ENCODE measurements at regions not wholly inside any gene's neighbourhood (a gene's known extent, or its start where the extent isn't known, plus 50 kb on each side); places are given as distances from the start of the nearest gene placed in this dataset.
A peak's percentile ranks its signal among the peaks of the same experiment; 100 is the strongest.
"Not testable (repeated sequence)": the region's sequence is repeated elsewhere in the genome, so short reads cannot be mapped to it uniquely, and the experiment has no call there.

DNA sequence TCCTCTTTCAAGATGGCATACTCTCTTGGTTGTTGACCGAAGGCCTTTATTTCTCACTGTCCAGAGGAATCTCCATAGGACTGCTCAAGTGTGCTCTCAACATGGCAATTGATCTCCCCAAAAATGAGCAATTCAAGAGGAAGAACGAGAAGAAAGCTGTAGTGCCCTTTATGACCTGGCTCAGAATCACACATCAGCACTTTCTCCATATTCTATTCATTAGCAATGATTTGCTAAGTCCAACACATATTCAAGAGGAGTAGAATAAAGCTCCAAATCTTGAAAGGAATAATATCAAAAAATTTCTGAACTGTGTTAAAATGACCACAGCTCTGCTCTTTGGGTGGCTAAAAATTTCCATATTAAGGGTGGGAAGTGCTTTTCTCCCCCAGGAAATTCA is 151.6 kb upstream of the SYNPR start:
- no peak for DNase-seq

DNA sequence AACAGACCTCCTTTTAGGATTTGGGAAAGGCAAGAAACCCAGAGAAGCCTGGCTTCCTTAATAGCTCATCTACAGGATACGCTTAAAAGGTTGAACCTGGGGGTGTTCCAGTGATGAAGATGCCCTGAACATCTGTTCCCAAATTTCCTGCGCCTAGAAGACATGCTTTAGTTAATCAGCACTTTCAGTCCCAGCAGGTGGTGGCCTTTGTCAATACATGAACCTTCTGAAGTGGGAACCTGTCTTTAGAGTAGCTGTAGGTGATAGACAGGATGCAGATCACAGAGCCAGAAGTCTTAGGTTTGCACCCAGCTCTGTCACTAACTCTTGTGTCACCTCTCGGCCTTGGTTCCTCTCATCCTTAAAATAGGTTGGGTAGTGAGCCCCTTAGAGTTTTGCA is 149.7 kb upstream of the SYNPR start:
- no peak for DNase-seq

DNA sequence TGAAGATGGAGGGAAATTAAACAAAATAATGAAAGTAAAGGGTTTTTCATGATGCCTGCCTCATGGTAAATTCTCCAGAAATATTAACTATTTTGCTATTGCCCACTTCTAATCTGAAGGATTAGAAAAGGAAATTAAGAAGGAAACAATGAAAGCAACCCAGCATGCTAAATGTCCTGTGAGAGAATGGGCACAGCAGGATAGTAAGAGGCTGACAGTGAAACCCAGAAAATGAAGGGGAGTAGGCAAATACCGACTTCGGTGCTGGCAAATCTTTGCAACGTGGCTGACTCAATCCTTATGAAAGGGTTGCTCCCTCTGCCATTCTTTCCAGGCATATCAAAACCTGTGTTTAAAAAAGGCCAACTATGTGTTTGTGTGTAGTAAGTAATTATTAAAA is 147.5 kb upstream of the SYNPR start:
- DNase-seq: no peak

DNA sequence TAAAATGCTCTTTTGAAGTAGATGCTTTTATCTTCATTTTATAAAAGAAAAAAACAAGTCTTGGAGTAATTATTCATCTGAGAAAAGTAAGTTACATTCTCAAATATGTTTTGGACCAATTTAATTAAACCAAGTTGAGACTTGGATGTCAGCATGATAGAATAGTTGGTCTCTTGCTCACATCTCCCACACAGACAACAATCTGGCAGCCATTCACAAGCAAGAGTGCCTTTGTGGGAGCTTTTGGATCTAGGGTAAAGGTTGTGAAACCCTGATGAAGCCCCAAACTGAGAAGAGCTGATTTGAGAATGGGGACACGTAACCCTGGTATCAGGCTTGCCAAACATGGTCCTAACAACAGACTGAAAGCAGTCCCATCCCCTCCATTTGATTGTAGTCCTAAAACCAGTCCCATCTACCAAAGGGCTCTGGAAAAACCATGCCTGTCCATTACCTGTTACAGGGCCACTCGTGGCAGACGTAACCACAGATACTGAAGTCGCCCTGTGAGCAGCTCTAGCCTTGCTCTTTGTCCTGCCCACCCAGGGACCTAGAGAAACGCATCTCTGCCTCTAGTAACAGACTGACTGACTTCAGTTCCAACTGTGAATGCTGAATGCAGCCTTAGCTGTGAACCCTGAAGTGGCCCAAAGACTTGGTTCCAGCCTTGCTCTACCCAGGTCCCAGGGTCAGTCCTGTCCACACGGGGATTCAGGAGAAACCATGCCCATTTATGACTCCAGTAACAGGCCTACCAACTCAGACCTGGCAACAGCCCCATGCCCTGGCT is 145.5 kb upstream of the SYNPR start:
- DNase-seq: no peak

DNA sequence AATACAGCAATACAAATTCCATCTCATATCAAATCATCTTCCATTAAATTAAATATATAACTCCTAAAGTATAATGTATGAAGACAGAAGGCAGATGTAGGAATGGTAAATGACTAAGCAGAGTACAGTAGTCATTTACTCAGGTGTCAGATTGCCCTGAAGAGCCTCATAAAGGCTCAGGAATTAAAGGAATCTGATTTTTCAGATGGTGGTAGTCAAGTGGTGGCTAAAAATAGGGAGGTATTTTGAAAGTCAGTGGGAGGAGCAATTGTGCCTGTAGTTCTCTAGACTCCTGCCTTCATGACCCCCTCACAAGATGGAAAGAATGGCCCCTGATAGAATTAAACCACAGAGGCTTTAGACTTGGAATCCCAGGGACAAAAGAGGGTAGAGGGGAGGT is 142.7 kb upstream of the SYNPR start:
- no peak for DNase-seq

GRCh38 chr3:63136249-63136648 is 141.9 kb upstream of the SYNPR start:
- not testable (repeated sequence) for DNase-seq

GRCh38 chr3:63142681-63143080 is 135.4 kb upstream of the SYNPR start:
- no peak for DNase-seq

GRCh38 chr3:63146154-63146553 is 132.0 kb upstream of the SYNPR start:
- DNase-seq: no peak

DNA sequence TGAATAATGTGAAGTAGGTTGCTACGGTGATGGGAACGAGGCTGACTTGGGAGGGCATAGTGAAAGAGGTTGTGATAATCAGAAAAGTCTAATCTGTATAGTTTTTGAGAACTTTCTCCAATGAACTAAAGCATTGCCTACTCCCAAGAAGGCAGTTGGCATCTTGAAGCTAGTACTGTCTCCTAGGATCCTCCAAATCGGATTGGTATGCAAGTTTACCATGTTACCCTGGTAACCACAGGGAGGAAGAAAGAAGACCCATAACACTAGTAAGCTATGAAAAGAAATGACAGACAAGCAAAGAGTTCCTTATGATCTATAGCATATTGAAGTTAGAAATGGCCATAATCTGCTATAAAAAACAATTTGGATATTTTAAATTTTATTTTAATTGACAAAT is 127.2 kb upstream of the SYNPR start:
- no peak for DNase-seq

DNA sequence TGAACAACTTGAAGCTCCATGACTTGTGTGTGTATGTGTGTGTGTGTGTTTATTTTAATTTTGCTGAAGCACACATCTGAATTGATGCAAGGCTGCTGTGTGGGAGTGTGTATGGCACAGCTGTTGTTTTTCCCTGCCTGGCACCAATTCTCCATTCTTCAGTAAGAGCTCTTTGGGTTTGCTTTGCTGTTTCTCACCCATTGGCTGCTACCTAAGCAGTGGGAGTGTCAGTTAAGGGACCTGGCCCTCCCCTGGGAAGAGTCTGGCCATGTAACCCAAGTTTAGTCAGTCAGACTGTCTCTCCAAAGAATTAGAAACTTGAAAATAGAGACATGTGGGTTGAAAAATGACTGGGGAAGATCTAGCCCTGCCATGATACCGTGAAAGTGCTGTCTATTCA is 126.2 kb upstream of the SYNPR start:
- DNase-seq: no peak

DNA sequence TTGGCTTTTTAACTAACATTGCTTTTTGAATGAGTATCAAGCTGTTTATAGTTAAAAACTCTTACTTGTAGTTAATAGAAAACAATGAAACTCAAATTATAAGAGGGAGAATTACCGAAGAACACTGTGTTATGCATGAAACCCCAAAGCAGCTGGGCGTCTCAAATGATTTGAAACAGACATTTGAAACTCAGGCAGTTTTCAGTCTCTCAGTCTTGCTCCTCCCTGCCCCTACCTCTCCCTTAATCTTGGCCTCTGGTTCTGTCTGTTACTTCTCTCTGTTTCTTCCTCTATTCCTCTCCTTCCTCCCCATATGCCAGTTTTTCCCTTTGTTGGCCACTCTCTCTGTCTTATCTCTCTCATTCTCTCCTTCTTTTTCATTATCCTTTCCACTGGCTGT is 118.3 kb upstream of the SYNPR start:
- no peak for DNase-seq

GRCh38 chr3:63167113-63167512 is 111.0 kb upstream of the SYNPR start:
- DNase-seq: no peak

DNA sequence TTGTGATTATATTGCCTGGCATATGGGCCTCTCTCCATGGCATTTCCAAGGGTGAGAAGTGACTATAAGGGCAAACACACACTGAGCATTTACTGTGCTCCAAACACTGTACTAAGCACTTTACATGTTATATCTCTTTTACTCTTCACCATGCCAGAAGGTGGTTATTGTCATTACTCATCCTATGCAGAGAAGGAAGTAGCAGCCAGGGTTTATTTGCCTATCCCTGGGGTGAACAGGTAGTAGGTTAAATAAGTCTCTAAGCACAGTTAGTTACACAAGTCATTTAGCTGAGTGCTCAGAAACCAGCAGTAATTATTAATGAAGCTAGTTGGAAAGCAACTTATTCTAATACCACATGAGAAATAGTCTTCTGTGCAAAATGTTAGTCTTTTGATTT is 109.9 kb upstream of the SYNPR start:
- no peak for DNase-seq

- DNase-seq: no peak
These were observed 98.1 kb upstream of the SYNPR start for GRCh38 chr3:63179862-63180522.

GRCh38 chr3:63192248-63192647 is 85.9 kb upstream of the SYNPR start:
- DNase-seq: no peak

DNA sequence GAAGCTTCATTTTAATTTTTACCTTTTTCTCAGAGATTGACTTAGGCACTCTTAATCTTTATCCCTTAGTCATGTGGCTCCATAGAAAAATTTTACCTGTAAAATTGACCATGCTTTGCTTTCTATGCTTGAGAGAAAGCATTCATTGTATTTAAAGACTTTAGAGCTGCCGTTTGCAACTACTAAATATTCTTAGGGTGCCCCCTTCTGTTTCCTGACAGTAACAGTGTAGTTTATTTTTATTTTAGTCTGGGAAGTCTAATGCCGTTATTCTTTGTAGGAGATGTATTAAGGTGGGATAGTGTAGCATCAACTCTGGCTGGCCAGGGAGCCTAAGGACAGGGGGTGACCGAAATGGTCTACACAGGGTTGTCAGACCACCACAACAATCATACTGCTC is 84.5 kb upstream of the SYNPR start:
- peak in 1 of 2 donors; percentile 66 for DNase-seq

DNA sequence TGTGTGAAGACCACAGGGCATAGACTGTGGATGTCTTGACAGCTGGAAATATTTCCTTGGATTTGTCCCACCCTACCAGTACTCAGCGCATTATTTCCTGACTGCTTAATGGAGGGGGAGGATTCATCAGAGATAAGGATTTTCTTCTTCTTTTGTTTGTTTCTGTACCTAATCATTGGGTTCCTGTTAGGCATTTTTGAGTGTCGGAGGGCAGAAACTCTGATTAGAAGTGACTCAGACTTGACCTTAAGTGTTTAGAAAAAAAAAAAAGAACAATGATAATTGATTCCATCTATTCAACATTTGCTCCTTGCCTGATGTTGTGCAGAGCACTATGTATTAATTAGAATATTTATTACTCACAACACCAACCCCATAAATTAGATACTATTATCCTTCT is 78.5 kb upstream of the SYNPR start:
- DNase-seq: no peak

GRCh38 chr3:63202529-63202928 is 75.6 kb upstream of the SYNPR start:
- no peak for DNase-seq

- no peak for DNase-seq
These were observed 71.0 kb upstream of the SYNPR start for GRCh38 chr3:63207066-63207590.

GRCh38 chr3:63228087-63228486 is 50.0 kb upstream of the SYNPR start:
- no peak for DNase-seq
